Fibroblast of skin of left biceps (primary cell): ENCODE measurements at regions not wholly inside any gene's neighbourhood (a gene's known extent, or its start where the extent isn't known, plus 50 kb on each side); places are given as distances from the start of the nearest gene placed in this dataset.

Source experiments
- DNase-seq, 2 experiments: peaks; one replicate each; pipeline ENCODE4 v3.0.0-alpha.2; 2013; ENCODE audit warnings: low read depth in 2 of 2

DNA sequence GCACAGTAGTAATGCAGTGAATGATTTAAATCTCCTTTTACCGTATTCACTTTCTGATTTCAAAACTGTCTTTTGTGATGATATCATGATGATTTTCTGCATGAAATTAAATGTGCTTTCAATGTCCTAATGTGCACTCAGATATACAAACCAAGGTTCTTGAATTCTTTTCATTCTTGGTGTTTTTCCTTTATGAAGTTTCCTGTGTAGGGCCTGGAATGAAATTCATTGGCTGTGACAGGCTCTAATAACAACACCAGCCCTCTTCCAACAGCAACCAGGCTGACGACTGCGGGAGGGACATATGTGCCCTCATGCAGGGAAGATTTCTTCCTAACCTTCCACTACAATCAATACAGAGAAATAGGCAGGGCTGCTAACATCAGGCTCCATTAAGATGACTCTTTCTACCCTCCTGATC lies 1052.0 kb downstream of the DIAPH3 start:
- DNase-seq, result peak; percentile 80 to 81

GRCh38 chr13:59112221-59112718 lies 1051.5 kb downstream of the DIAPH3 start:
- DNase-seq, result peak; percentile 93

DNA sequence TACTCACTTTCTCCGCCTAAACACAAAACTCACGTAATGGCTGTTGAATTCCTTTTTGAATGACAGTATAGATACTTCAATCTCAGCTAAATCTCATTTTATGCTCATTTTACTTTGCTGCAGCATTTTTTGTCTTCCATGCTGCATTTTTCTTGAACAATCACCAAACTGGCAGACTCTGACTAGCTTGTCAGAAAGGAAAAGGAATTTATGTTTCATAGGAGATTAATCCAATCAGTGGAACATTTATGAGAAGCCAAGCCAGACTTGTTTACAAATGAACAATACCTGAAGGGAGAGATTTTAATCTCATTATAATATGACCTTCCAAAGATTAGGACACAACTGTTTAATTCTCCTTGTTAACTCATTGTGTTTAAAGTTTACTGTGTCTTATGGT lies 1044.3 kb downstream of the DIAPH3 start:
- no peak for DNase-seq

GRCh38 chr13:59120297-59120843 lies 1043.4 kb downstream of the DIAPH3 start:
- no peak for DNase-seq

DNA sequence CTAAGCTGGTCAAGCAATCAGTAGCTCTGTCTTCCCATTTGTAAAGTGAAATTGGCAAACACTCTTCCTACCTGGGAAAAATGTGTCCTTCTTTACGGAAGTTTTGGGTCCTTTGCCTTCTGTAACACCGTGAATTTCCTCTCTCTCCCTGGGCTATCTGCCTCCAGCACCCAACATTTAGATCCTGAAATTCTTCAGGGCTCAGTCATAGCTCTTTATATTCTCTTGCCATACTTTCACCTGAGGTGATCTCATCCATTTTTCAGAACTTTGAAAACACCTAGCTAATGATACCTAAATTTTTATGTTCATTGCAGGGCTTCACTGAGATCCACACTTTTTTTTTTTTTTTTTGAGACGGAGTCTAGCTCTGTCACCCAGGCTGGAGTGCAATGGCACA lies 1042.2 kb downstream of the DIAPH3 start:
- DNase-seq, result no peak

DNA sequence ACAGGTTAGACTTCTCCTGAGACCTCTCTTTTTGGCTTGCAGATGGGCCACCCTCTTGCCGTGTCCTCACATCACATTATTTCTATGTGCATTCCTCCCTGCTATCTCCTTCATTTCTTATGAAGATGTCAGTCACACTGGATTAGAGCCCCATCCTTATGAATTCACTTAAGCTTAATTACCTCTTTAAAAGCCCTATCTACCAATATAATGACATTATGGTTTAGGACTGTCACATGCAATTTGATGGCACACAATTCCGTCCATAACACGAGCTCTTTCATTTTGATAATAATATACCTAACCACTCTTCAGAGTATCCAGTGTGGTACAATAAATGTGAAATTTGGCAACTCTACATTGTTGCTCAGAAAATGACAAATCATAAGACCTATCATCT lies 1037.3 kb downstream of the DIAPH3 start:
- DNase-seq, result no peak

DNA sequence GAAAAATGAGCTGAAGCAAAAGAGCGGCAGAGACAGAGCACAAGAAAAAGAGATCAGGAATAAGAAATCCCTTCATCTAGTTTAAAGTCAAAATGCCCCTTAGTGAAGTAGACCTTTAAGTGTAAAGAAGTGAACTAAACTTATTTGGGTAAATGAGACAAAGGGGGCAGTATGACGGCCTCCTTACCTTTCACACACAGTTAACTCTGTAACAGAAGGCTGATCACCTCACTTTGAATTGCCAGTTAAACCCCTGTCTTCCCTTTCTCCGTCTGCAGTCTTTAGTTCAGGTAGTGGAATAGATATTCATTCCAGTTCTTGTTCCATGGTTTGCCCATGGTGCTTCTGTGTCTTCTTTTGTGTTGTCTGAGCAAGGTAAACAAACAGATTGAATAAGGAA lies 1029.8 kb downstream of the DIAPH3 start:
- DNase-seq, result no peak

GRCh38 chr13:59144700-59145099 lies 1019.0 kb downstream of the DIAPH3 start:
- DNase-seq, result no peak

DNA sequence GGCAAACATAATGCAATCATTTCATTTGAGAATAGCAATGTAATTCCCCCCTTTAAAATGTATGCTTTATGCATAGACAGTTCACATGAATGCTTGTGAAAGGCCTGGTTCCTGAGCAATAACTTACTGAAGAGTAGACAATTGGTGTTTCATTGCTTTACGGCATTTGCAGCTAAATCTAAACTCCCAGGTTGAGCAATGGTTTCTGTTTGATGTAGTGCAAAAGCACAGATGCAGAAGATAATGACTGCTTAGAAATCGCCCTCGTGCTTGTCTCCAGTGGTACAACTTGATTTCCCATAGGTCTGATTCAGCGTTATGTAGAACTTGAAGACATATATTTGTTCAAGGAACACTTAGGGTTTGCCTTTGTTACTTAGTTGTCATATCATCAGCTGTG lies 1018.3 kb downstream of the DIAPH3 start:
- no peak for DNase-seq

DNA sequence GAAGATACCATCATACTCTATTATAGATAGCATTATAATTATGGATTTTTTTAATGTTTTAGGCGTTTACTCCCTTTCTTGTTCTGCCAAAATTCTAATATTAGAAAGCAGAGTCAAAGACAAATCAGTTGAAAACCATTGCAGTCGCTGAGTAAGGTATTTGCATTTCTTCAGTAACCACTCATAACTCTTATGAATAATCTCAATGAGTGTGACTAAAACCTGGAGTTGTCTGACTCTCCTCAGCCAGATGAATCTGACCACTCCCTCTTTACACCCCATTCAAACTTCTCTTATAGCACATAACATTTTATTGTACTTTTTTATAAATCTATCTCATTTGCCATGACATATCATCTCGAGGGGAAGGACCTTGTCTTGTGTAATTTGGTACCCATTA lies 1006.5 kb downstream of the DIAPH3 start:
- no peak for DNase-seq

GRCh38 chr13:59166174-59166573 lies 997.6 kb downstream of the DIAPH3 start:
- DNase-seq, result no peak

GRCh38 chr13:59172076-59172475 lies 991.7 kb downstream of the DIAPH3 start:
- no peak for DNase-seq

DNA sequence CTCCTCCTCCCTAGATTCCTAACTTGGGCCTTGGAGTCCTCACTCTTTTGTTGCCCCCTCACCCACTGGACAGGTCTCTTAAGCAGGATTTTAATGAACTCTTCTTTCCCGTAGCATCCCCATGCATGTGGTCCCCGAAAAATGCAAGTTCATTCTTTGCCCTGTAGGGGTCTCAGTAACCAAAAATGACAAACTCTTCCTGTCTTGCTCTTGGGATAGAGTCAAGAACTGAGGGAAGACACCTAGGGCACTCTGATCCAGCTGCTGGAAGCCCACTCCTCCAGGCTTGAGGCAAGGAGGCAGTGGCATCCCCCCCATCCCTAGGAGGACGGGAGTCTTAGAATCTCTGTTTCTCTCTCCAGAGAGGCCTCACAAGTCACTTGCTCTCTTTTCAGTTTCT lies 987.0 kb downstream of the DIAPH3 start:
- DNase-seq, result no peak

DNA sequence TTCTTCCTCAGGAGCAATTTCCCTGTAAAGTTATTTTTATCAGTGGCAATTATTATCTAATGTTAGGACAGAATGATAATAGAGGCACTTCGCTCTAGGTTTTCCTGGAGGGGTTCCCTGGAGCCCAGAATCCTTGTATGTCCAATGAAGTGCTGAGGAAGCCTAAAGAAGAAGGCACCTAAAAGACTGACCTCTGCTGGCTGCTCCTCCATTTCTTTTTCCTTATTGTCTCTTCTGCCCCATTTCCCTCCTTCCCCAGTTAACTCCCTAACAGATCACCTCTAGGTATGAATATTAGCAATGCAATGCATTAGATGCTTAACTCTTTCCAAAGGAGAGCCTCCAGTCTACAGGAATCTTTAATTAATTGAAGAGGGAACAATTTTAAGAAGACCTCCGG lies 985.4 kb downstream of the DIAPH3 start:
- no peak for DNase-seq

- no peak for DNase-seq
Observed at GRCh38 chr13:59182241-59182640, 981.5 kb downstream of the DIAPH3 start.

GRCh38 chr13:59197397-59197796 lies 966.3 kb downstream of the DIAPH3 start:
- no peak for DNase-seq

GRCh38 chr13:59201841-59202240 lies 961.9 kb downstream of the DIAPH3 start:
- DNase-seq, result no peak

DNA sequence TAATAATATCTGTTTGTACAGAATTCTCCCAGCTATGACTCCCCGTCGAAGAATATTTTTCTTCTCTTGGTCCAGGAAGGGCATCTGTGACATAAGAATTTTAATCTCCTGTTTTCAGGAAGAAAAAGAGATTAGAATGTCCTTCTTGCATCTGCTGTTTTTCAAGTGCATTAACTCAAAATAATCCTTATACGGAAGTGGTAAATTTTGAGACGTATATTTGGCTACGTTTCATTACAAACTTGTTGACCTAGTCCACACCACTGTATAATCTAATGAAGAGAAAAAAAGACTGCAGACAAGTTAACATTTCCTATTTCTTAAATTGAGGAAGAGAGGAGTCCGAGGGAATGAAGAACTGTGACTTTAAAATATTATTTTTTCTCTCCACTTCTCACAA lies 959.9 kb downstream of the DIAPH3 start:
- no peak for DNase-seq

- DNase-seq, result no peak
Observed at GRCh38 chr13:59205501-59205900, 958.2 kb downstream of the DIAPH3 start.

DNA sequence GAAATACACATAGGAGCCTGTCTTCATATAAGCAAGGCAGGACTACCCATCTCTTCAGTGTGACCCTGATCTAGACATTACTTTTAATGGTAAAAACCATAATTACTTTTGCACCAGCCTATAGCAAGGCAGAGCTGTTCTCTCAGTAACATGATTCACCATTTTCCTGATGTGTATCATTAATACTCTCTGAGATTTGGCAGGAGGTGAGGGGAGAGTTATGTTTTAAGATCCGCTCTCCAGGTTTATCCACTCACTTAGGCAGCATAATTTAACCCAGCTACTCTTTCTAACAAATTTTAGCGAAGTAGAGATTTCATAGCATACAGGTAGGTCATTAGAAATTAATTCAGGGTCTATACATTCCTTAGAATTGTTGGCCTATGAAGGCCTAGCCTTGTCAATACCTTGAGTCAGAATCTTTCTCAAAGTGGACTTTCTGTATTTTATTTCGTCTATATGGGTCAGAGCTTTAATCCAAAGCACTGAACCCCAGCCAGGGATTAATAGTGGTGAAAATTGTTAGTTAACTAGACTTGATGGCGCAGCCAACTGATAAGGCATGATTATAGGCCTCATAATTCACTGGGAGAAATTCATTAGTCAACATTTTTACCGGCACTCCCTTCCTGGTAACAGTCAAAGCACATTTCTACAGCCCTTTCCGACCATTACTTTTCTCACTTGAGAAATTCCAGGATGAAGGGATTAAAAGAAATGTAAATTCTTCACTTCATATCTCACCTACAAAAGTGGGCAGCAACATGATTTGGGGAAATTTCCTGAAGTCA lies 955.1 kb downstream of the DIAPH3 start:
- no peak for DNase-seq

- no peak for DNase-seq
Observed at GRCh38 chr13:59210543-59210942, 953.2 kb downstream of the DIAPH3 start.

GRCh38 chr13:59211606-59212005 lies 952.1 kb downstream of the DIAPH3 start:
- no peak for DNase-seq

- DNase-seq, result no peak
Observed at GRCh38 chr13:59229401-59229800, 934.3 kb downstream of the DIAPH3 start.

- DNase-seq, result no peak
Observed at GRCh38 chr13:59229861-59230260, 933.9 kb downstream of the DIAPH3 start.
